Astrocyte (in vitro differentiated cells and primary cell): ENCODE measurements at regions not wholly inside any gene's neighbourhood (a gene's known extent, or its start where the extent isn't known, plus 50 kb on each side); places are given as distances from the start of the nearest gene placed in this dataset.

Source experiments
- DNase-seq: peaks from one replicate; pipeline ENCODE4 v3.0.0-alpha.2; 2010; ENCODE audit warnings: low read depth
- FAIRE-seq: peaks from 2 replicates; lab custom pipeline; 2011; peaks lifted over from hg19 to GRCh38; lab: Jason Lieb, UNC
- H2AFZ ChIP-seq: 2 replicates; pipeline ENCODE4 v1.6.0; 2012; ENCODE audit warnings: low read depth, low read length, inconsistent platforms
- H3K27ac ChIP-seq: 2 replicates; pipeline ENCODE4 v1.5.1; 2011; ENCODE audit warnings: low read depth, low read length, inconsistent platforms
- H3K27me3 ChIP-seq: 2 replicates; pipeline ENCODE4 v1.6.0; 2011; ENCODE audit warnings: low read length, inconsistent platforms; ENCODE audit not compliant: insufficient read depth
- H3K36me3 ChIP-seq: 2 replicates; pipeline ENCODE4 v1.5.1; 2011; ENCODE audit warnings: low read length, inconsistent platforms; ENCODE audit not compliant: insufficient read depth
- H3K4me1 ChIP-seq: 2 replicates; pipeline ENCODE4 v1.5.1; 2011; ENCODE audit warnings: low read length, inconsistent platforms; ENCODE audit not compliant: insufficient read depth
- H3K4me2 ChIP-seq: 2 replicates; pipeline ENCODE4 v1.6.0; 2012; ENCODE audit warnings: low read length, inconsistent platforms
- H3K4me3 ChIP-seq: 2 replicates; pipeline ENCODE4 v1.5.1; 2011; ENCODE audit warnings: low read depth, mild to moderate bottlenecking, low read length, inconsistent platforms; ENCODE audit not compliant: insufficient read depth
- H3K79me2 ChIP-seq: 2 replicates; pipeline ENCODE4 v1.6.0; 2012; ENCODE audit warnings: mild to moderate bottlenecking, low read length, inconsistent platforms; ENCODE audit not compliant: insufficient read depth
- H3K9ac ChIP-seq: 2 replicates; pipeline ENCODE4 v1.6.0; 2012; ENCODE audit warnings: mild to moderate bottlenecking, low read length, inconsistent platforms
- H3K9me3 ChIP-seq: 2 replicates; pipeline ENCODE4 v1.5.1; 2012; ENCODE audit warnings: low read depth, mild to moderate bottlenecking, low read length, inconsistent platforms; ENCODE audit not compliant: insufficient read depth
- H4K20me1 ChIP-seq: 2 replicates; pipeline ENCODE4 v1.6.0; 2012; ENCODE audit warnings: low read length, inconsistent platforms; ENCODE audit not compliant: insufficient read depth
- H3K27ac Mint-ChIP-seq: one replicate; pipeline ENCODE4 v1.8.0; 2021; ENCODE audit warnings: mild to moderate bottlenecking, mixed read lengths; ENCODE audit not compliant: unreplicated experiment
- H3K27me3 Mint-ChIP-seq: one replicate; pipeline ENCODE4 v1.8.0; 2021; ENCODE audit warnings: low read depth, mixed read lengths; ENCODE audit not compliant: unreplicated experiment
- H3K36me3 Mint-ChIP-seq: one replicate; pipeline ENCODE4 v1.8.0; 2021; ENCODE audit warnings: low read depth, mixed read lengths; ENCODE audit not compliant: unreplicated experiment
- H3K4me1 Mint-ChIP-seq: one replicate; pipeline ENCODE4 v1.8.0; 2021; ENCODE audit warnings: low read depth, mixed read lengths; ENCODE audit not compliant: unreplicated experiment
- H3K4me3 Mint-ChIP-seq: one replicate; pipeline ENCODE4 v1.8.0; 2021; ENCODE audit warnings: mild to moderate bottlenecking, moderate library complexity, mixed read lengths; ENCODE audit not compliant: unreplicated experiment
- H3K9me3 Mint-ChIP-seq: one replicate; pipeline ENCODE4 v1.8.0; 2021; ENCODE audit warnings: mild to moderate bottlenecking, mixed read lengths; ENCODE audit not compliant: unreplicated experiment
- EZH2 ChIP-seq: IDR thresholded peaks from 2 replicates; pipeline ENCODE4 v1.6.1; 2012; ENCODE audit warnings: mild to moderate bottlenecking, low read length, inconsistent platforms; ENCODE audit not compliant: insufficient read depth
- TF ChIP-seq, protein P1 (sequence below): IDR thresholded peaks from 2 replicates; pipeline ENCODE4 v1.5.1; 2011; ENCODE audit warnings: low read depth, mild to moderate bottlenecking, inconsistent platforms, low read length, moderate library complexity; ENCODE audit not compliant: insufficient read depth

DNA sequence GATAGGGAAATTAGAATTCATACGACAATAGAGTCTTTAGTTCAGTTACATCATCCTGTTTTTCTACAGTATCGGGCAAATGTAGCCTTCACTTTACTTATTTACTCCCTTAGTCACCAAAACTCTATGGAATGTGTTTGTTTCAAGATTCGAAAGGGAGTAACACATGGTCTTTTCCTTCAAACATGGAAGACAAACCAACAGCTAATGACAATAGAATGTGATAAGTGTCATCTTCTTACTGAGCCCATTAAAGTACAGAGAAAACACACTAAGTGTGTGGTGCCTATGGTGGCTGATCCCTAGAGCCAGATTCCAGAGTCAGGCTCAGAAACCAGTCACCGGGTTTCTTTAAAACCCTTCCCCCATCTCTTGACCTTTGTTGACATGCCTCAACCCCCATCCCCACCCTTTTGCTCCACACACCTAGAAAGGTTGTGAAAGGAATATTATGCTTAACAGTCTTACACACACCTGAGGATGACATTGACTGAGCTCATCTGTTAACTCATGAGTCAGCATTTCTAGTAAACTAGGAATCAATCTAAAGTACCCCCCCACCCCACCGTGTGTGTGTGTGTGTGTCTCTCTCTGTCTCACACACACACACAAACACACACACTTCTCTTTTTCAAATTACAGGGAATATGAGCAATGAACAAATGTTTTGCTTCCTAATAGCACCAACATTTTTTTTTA lies 549.6 kb upstream of the CCDC54 start:
- Histone ChIP-seq H3K79me2 (no peaks in the 10 kb centered on the region), H2AFZ (no peak overlapping the region), H4K20me1 (no peaks in the 10 kb centered on the region), H3K36me3 (no peaks in the 10 kb centered on the region), H3K4me2 (peak overlapping the region; percentile 39), H3K4me3 (no peak overlapping the region), H3K9me3 (peaks cover 5% of the 10 kb centered on the region), H3K27me3 (no peaks in the 10 kb centered on the region), H3K9ac (peak overlapping the region; percentile 46), H3K4me1 (peaks cover 44% of the 10 kb centered on the region), H3K27ac (peak overlapping the region; percentile 80)
- peaks cover 6% of the 10 kb centered on the region for H3K36me3 Mint-ChIP-seq
- H3K9me3 Mint-ChIP-seq = peaks cover 13% of the 10 kb centered on the region
- H3K4me1 Mint-ChIP-seq = peaks cover 57% of the 10 kb centered on the region
- peak overlapping the region; percentile 36 for H3K4me3 Mint-ChIP-seq
- FAIRE-seq (no peak), DNase-seq (peak; percentile 58)
- TF ChIP-seq, protein P1, sequence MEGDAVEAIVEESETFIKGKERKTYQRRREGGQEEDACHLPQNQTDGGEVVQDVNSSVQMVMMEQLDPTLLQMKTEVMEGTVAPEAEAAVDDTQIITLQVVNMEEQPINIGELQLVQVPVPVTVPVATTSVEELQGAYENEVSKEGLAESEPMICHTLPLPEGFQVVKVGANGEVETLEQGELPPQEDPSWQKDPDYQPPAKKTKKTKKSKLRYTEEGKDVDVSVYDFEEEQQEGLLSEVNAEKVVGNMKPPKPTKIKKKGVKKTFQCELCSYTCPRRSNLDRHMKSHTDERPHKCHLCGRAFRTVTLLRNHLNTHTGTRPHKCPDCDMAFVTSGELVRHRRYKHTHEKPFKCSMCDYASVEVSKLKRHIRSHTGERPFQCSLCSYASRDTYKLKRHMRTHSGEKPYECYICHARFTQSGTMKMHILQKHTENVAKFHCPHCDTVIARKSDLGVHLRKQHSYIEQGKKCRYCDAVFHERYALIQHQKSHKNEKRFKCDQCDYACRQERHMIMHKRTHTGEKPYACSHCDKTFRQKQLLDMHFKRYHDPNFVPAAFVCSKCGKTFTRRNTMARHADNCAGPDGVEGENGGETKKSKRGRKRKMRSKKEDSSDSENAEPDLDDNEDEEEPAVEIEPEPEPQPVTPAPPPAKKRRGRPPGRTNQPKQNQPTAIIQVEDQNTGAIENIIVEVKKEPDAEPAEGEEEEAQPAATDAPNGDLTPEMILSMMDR = no peak
- TF ChIP-seq EZH2 = no peak
- H3K27me3 Mint-ChIP-seq = no peaks in the 10 kb centered on the region
- H3K27ac Mint-ChIP-seq = peak overlapping the region; percentile 95

DNA sequence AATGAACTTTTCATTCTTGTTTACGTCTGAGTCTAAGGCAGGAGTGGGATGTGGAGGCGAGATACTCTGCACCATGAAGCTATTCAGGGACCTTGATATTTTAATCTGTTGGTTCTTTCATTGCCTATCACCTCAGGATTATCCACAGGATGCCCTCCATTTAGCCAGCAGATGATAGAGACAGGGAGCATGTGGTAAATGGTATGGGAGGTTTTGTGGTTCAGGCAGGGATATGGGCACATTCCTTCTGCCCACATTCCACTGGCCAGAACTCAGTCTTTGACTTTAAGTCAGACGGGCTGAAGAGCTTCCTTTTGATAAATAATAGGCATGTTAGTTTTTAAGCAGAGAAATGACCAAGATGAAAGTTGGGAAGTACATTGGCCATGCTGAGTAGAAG lies 548.0 kb upstream of the CCDC54 start:
- TF ChIP-seq, protein P1 = no peak
- TF ChIP-seq EZH2 = no peak
- peak; percentile 79 for DNase-seq
- no peaks in the 10 kb centered on the region for H3K27me3 ChIP-seq
- peak overlapping the region; percentile 3 for H3K27ac ChIP-seq
- Mint-ChIP-seq H3K4me3 (no peak overlapping the region), H3K27ac (peak overlapping the region; percentile 89), H3K36me3 (peaks cover 6% of the 10 kb centered on the region), H3K4me1 (peaks cover 57% of the 10 kb centered on the region), H3K9me3 (peaks cover 13% of the 10 kb centered on the region), H3K27me3 (no peaks in the 10 kb centered on the region)
- H2AFZ ChIP-seq = peak overlapping the region; percentile 49
- no peaks in the 10 kb centered on the region for H4K20me1 ChIP-seq
- H3K9ac ChIP-seq = no peak overlapping the region
- peaks cover 44% of the 10 kb centered on the region for H3K4me1 ChIP-seq
- peak; percentile 58 for FAIRE-seq
- H3K4me2 ChIP-seq = peak overlapping the region; percentile 40
- H3K9me3 ChIP-seq = peaks cover 5% of the 10 kb centered on the region
- H3K79me2 ChIP-seq = no peaks in the 10 kb centered on the region
- no peak overlapping the region for H3K4me3 ChIP-seq
- no peaks in the 10 kb centered on the region for H3K36me3 ChIP-seq

DNA sequence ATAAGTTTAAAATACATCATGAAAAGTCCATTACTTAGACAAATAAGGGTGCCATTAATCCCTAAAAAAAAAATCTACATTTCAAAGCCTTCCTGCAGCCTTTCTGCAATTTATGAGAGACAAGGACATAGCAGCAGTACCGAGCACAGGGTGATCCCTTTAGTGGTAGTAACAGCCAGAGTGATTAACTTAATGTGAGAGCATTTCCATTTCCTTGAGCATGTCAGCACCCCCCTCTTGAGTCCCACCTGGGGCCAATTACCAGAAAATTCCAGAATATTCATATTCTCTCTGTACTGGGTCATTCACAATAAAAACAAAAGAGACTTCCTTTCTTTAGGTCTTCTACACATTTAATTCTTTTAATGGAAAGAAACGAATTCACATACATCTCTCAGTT lies 546.9 kb upstream of the CCDC54 start:
- Histone ChIP-seq H3K27me3 (no peaks in the 10 kb centered on the region), H2AFZ (no peak overlapping the region), H4K20me1 (no peaks in the 10 kb centered on the region), H3K9ac (no peak overlapping the region), H3K4me3 (no peak overlapping the region), H3K36me3 (no peaks in the 10 kb centered on the region), H3K27ac (no peak overlapping the region), H3K79me2 (no peaks in the 10 kb centered on the region), H3K9me3 (peaks cover 5% of the 10 kb centered on the region), H3K4me2 (no peak overlapping the region), H3K4me1 (peaks cover 34% of the 10 kb centered on the region)
- H3K36me3 Mint-ChIP-seq = peaks cover 6% of the 10 kb centered on the region
- FAIRE-seq (no peak), DNase-seq (no peak)
- H3K4me3 Mint-ChIP-seq = no peak overlapping the region
- H3K4me1 Mint-ChIP-seq = peaks cover 46% of the 10 kb centered on the region
- peak overlapping the region; percentile 42 for H3K27ac Mint-ChIP-seq
- no peaks in the 10 kb centered on the region for H3K27me3 Mint-ChIP-seq
- H3K9me3 Mint-ChIP-seq = peaks cover 13% of the 10 kb centered on the region
- TF ChIP-seq, protein P1 = no peak
- no peak for TF ChIP-seq EZH2
